GM18861 (cell line): ENCODE measurements at regions not wholly inside any gene's neighbourhood (a gene's known extent, or its start where the extent isn't known, plus 50 kb on each side); places are given as distances from the start of the nearest gene placed in this dataset.

ENCODE experiments used
- ATAC-seq: cut with Tn5 transposase; IDR thresholded peaks from one replicate; pipeline ENCODE4 v1.9.1; 2021; ENCODE audit not compliant: unreplicated experiment

GRCh38 chr2:220152281-220152935, 525.0 kb downstream of the SLC4A3 start:
- ATAC-seq: no peak

- no peak for ATAC-seq
Measured at GRCh38 chr2:220153118-220153517, 525.7 kb downstream of the SLC4A3 start.

GRCh38 chr2:220154304-220154703, 526.9 kb downstream of the SLC4A3 start:
- ATAC-seq: no peak

- no peak for ATAC-seq
Measured at GRCh38 chr2:220157312-220157711, 529.9 kb downstream of the SLC4A3 start.

- ATAC-seq: no peak
Measured at GRCh38 chr2:220159738-220160137, 532.3 kb downstream of the SLC4A3 start.

GRCh38 chr2:220162320-220162719, 534.9 kb downstream of the SLC4A3 start:
- ATAC-seq: no peak

GRCh38 chr2:220163486-220163885, 536.1 kb downstream of the SLC4A3 start:
- ATAC-seq: no peak

DNA sequence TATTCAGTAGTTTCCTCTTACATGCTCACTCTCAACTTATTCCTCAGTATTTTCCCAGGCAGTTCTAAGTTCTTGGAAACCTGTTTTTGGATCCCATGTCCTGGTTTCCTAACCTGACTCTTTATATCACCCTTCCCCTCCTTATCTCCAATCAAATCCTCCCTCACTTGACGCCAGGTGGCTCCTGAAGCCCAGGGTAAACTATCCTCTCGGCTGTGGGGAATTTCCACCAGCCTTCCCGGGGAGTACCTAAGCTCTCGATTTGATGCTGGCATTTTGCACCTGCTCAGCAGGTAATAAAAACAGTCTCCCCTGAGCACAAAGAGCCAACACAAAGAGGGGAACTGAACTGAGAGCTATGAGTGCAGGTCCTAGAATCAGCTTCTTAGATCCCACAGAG, 538.0 kb downstream of the SLC4A3 start:
- ATAC-seq: no peak

- no peak for ATAC-seq
Measured at GRCh38 chr2:220166616-220167015, 539.2 kb downstream of the SLC4A3 start.

GRCh38 chr2:220167956-220168355, 540.5 kb downstream of the SLC4A3 start:
- no peak for ATAC-seq

DNA sequence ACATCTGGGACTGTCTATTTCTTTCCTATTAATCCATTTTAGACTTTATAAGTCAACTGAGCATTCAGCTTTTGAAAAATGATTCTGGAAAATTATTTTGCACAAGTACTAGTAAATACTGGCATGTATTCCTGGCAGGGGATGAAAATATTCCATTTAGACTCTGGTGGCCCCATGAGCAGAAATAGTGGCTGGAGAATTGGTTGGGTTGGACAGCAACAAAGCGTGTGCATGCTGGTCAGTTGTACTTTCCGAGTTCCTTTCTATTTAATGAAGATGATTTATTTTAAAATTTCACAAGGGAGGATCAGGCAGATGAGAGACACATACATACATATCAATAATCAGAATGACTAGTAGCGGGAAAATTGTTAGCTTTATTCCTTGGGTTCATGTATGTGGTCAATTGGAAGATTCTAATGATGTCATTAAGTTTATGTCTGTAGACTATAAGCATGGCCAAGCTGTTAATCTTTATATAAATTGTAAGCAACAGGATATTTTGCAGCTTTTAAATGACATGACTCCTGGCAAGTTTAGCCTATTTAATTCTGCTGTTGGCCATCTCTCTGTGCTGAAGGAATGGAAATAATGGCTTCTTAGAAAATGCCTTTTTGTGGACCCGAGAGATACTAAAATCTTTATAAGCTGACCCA, 541.6 kb downstream of the SLC4A3 start:
- ATAC-seq: no peak

- ATAC-seq: no peak
Measured at GRCh38 chr2:220174826-220175225, 547.4 kb downstream of the SLC4A3 start.

DNA sequence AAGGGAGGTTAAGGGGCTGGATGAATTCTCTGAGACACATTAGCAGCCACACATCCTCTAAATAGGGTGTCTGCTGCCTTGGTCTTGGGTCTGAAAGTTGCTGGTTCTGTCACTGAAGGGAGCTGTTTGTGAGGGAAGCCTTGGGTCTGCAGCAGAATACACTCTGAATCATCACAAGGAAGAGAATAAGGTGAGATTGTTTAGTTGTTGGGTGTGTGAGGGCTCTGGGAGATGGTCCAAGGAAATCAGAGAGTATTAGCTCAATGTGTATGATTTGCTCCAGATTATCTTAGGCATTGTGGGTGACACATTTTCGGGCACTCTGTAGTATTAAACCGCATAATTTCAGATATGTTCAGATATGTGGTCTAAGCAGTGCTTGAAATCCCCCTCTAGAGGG, 548.5 kb downstream of the SLC4A3 start:
- no peak for ATAC-seq

DNA sequence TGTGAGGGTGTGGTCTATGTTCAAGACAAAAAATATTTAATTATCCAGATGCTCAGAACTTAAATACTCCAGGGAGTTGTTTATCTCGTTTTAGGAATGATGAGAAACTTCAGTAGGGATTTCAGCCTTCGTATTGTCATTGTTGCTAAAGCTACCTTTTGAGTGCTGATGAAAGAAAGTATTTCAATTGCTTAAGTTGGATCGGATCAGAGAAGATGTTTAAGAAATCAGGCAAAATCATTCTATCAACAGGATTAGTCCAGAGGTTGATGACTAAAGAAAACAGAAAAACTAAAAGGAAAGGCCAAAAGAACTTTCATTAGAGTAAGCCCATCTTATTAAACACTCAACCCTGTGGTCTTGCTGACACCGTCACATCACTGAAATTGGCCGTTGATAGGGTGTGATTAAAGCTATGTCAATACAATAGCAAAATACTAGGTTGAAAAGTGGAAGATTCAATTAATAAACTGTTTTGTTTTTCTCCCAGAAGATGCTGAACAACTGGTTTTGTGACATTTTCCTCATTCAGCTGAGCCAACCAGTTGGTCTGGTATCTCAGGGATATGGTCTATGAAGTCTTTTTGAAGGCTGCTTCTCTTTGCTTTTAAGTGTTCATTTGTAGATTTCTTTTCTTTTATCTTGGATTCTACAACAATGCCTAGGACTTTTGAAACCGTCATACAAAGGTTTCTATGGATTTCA, 551.7 kb downstream of the SLC4A3 start:
- no peak for ATAC-seq

DNA sequence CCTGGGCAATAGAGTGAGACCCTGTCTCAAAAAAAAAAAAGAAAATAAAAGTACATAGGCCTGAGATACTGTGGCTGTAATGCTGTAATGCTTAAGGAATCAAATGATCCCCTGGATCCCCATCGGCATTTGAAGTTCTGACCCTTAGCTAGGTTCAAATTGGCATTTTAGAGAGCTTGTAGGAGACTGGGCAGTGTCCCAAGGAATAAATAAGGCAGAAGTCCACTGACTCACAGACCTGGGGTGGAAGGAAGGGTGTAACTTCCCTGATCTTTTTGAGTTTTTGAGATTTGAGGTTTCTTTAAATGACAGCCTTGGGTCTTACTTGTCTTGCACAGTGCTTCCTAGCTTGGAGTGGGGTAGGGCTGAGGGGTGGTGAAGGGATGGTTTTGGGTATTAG, 553.7 kb downstream of the SLC4A3 start:
- ATAC-seq: no peak

- no peak for ATAC-seq
Measured at GRCh38 chr2:220182790-220183189, 555.4 kb downstream of the SLC4A3 start.

- ATAC-seq: no peak
Measured at GRCh38 chr2:220185766-220186305, 558.4 kb downstream of the SLC4A3 start.

DNA sequence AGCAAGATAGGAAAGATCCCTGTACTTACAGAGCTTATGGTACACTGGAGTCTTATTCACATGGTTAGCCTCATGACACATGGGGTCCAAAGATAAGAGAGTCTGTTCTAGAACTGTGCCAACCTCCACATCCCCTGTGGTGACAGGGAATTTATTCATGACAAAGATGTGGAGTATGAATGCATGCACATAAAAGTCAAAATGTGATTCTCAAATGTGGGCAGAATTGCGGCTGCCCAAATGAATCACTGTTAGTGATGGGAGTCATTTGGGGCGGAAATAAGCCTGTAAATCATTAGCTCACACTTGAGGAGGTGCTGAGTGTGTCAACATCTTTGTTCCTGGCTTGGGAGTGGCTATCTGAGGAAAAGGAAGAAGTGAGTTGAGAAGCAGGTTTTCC, 560.6 kb downstream of the SLC4A3 start:
- peak; percentile 97 for ATAC-seq

DNA sequence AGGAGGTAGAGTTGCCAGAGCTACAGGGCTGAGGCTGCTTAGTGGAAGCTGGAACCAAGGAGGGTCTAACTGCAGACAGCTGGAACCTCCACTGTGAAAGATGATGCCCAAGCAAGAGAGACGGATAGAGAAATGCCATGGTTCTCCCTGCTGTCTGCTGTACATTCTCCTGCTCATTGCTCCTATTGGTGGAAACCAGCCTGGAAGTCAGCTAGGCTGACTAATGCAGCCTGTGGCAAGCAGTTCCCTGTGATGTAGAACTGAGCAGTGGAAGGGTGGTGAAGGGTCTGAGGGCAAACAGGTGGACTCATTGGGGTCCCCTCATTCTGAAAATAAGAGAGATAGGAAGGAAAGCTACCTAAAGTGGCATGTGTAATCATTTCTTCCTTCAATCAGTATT, 563.6 kb downstream of the SLC4A3 start:
- ATAC-seq: no peak

DNA sequence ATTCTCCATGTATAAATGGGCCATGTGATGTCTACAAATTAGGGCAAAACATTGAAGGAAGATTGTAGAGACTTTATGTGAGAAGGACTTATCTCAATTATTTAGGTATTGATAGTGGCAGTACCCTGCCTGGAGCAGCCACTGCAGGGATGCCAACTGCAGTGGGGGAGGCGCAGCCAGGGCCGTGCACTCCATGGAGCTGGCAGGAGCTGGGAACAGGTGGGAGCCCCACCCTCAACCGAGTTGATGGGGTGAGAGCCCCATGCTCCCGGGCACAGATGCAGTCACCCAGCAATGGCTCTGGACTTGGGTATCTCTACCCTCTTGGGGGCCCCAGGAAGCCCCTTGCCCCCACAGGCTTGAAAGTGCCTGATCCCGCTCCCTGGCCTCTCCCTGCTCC, 564.3 kb downstream of the SLC4A3 start:
- no peak for ATAC-seq

DNA sequence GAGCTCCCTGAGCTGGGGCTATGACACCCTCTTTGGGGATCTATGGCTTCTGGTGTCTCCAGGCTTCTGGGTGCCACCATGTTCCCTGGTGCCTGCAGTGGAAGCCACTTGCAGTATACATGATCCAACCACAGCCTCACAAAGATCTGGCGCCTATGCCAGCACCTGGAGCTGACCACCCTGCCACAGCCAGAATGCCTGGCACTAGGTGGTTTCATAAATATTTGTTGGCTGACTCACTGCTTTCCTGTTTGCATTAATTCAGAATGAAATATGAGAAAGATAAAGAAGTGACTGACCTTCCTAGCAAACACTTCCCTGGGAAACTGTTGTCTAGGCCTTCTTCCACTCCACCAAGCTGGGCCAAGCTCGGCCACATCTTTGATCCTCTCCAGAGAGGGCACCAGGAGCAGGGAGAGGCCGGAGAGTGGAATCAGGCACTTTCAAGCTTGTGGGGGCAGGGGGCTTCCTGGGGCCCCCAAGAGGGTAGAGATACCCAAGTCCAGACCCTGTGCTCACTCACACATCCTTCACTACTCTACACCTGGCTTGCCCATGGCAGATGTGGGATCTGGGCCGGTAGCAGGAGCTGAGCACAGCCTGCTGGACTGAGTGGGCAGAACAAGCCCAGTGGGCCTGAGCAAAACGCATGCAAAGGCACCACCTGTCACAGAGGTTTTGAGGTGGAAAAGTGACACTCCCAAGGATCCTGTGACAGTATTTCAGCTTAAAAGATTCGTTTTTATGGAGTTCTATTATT, 565.7 kb downstream of the SLC4A3 start:
- ATAC-seq: no peak
